ENCODE measurements at regions not wholly inside any gene's neighbourhood (a gene's known extent, or its start where the extent isn't known, plus 50 kb on each side); places are given as distances from the start of the nearest gene placed in this dataset.

- TF ChIP-seq CTCF (IDR thresholded peaks at IDR 0.05) = no peak
- TF ChIP-seq EZH2 (IDR thresholded peaks at IDR 0.05; ENCODE audit: borderline replicate concordance, insufficient read depth, low read depth, low read length, poor library complexity, severe bottlenecking) = no peak
These were observed 206.8 kb downstream of the KLF6 start for GRCh38 chr10:3578159-3578558.

Data from B cell (primary cell).